T-helper 1 cell (primary cell): ENCODE measurements at regions not wholly inside any gene's neighbourhood (a gene's known extent, or its start where the extent isn't known, plus 50 kb on each side); places are given as distances from the start of the nearest gene placed in this dataset.

Experiments
- DNase-seq, 5 donors: peaks; one replicate each; pipeline ENCODE4 v3.0.0-alpha.2; 2012 to 2020

DNA sequence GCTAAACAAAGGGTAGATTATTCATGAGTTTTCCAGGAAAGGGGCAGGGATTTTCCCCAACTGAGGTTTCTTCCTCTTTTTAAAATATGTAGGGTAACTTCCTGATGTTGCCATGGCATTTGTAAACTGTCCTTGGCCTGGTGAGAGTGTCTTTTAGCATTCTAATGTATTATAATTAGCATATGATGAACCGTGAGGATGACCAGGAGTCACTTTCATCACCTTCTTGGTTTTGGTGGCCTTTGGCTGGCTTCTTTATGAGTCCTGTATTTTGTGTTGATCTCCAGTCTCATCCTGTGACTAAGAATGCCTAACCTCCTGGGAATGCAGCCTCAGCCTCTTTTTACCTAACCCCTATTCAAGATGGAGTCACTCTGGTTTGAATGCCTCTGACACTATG, 391.0 kb upstream of the LINC00305 start:
- DNase-seq = no peak

DNA sequence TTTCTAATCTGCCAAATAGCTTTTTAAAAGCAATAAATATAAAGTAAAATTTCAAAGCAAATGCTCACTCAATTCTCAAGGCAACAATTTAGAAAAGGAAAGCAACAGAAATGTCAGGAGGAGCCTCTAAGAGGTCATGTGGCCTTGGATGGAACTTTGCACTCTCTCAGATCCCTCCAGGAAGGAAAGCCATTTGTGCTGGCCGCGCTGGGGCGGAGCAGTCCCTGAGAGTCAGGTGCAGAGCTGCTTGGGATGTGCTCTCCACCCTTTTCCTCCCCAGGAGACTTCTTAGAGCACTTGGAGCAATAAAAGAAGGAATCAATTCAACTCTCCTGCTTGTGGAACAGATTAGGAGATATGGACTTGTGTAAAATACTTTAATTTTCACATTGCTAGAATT, 379.8 kb upstream of the LINC00305 start:
- no peak for DNase-seq

DNA sequence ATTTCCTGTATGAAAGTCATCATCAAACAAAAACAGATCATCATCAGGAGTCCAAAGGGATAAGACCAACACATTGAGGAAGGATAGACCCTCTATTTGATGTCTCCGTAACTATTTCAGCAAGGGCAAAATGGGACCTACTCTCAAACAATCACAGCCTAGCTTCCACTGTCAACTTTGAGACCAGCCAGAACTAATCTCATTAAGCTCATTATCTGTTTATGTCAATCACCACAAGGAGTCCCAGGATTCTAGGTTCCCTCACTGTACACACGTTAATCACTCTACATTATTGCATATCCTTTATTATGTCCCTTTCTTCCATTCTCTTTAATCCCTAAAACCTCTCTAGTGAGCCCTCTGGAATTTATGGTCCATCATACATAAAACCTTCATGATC, 370.3 kb upstream of the LINC00305 start:
- DNase-seq = no peak

DNA sequence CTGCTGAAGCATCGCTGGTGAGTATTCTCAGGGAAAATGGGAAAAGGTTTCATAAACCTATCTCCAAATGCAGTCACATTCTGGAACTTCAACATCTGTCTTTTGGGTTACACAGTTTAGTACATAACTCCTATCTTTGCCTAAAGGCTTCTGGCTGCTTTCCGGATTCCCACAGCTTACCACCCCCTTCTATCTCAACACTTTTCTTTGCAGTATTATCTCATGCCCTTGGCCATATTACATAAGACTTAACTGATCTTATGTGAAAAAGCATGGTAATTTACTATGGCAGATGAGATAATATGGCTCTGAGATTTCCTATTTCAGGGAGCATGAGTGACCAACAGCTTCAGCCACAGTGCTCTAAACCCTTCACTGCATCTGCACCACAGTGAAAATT, 369.3 kb upstream of the LINC00305 start:
- DNase-seq = no peak

DNA sequence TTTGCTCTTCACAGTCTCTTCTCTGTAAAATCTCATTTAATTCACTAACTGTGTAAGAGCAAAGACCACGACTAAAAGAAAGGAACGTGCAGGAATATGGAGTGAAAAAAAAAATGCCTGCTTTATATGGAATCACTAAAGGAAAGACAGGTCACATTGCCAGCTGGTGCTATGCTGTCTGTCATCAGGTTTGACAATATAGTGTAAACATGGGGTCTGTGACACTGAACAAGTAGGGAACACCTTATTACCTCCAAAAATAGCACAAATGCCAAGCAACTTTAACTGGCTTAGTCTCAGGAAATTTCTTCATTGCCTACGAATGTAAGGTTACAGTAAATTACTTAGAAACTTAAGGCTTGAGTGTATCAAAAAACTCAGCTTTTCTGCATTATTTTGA, 364.5 kb upstream of the LINC00305 start:
- DNase-seq = no peak

DNA sequence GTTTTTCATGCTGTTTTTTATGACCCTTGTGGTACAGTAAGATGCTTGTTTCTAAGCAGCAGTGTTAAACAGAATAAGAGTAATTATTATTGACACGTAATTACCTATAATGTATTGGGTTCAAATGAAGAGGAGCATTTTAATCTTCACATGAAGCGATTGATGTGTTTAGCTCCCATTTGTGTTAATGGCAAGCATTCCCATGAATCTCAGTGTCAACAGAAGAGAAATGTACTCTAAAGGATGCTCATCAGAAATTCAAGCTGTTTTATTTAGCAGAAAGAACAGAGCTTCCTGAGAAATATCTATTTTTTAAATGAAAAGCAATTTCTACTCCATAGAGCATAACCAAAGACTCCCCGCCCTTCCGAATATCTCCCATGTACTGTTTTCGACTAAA, 341.3 kb upstream of the LINC00305 start:
- DNase-seq = no peak

DNA sequence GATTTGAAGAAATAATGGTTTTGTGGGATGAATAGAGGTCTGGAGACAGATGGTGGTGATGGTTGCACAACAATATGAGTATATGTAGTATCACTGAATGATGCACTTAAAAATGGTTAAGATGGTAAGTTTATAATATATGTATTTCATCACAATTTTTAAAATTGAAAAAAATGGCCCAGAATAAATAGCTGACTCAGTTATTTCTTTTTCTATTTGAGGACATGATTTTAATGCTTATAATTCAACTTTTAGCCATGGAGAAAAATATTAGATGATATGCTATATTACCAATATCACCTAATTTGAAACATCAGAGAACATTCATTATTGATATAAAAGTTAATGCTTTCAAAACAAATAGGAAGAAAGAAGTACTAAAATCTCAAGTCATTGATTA, 339.8 kb upstream of the LINC00305 start:
- DNase-seq = no peak

DNA sequence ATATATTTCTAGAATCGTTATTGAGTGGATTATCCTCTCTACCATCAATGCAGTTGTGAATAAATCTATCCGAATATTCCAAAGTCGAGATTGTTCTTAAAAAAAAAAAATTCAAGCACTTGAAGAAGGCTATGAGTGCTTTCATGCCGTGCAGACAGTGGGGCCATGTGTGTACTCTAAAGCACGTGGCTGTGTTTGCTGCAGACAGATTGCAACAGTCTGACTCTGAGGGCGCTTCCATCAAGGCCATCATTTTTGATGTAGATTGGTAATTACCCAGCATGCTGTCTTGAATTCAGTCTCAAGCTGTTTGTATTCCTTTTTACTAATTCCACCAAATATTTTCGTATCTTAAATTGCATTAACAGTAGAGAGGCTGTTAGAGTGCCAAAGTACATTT, 325.9 kb upstream of the LINC00305 start:
- DNase-seq = no peak

DNA sequence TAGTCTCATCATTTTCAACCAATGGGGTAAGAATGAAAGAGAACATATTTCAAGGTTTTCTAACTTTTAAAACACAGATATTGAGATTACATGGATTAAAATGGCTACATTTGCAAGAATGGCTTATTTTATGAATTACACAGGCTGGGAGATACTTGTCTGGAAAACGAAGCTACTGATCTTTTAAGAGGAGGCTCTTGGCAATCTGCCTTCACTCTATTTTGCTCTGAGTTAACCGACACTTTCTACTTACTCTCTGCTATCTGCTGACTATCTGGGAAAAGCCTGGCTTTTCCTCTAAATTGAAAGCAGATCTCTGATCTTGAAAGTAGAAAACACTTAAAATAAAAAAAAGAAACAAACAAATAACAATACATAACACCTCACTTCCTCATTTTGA, 325.4 kb upstream of the LINC00305 start:
- DNase-seq = no peak

DNA sequence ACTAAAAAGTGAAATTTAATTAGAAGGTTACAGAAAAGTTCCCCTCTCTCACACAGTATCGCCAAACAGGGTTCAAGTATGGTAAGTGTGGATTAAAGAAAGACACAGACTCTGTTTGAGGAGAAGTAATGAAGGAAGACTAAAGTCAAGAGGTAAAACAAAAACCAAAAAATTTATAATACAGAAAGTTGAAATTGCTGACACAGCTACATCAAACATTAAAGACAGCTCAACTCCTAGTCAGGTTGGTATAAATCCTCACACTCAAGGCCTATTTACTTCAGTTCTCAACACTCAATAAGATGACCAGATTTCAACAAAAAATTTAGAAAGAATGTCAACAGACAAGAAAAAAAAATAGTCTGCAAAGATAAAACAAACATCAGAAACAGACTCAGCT, 300.5 kb upstream of the LINC00305 start:
- no peak for DNase-seq

DNA sequence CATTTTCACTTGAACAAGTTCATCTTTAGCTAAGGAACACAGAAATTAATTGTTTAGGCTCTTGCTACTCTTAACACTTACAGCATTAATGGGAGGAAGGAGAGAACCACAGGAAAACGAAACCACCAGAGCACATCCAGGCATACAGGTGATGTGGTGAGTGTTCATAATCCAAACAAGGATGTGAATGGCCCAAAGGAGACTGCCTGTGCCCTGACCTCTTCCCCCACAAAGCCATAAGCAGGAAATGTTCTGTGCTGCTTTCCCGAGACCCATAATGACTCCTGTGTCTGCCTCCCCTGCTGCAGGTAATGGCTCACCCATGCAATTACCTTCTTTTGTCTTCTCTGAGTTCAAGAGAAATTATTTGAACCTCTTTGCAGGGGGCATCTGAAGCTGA, 295.9 kb upstream of the LINC00305 start:
- DNase-seq = no peak

DNA sequence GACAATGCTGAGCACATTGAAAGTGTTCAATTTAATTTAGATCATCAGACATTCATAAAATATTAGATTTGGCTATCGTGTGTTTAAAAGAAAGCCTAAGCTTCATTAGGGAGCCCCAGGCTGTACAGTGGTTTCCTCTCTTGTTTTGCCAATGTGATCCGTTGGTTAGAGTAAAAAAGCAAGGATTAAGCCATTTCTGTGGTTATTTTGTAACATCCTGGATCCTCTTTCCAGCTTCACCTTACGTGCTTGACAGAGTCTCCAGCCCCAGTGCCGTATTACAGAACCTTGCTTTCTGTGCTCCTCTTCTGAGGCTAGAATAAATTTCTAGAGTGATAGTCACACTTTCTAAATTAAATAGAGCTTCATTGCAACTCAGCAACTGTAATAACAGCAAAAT, 289.3 kb upstream of the LINC00305 start:
- no peak for DNase-seq

DNA sequence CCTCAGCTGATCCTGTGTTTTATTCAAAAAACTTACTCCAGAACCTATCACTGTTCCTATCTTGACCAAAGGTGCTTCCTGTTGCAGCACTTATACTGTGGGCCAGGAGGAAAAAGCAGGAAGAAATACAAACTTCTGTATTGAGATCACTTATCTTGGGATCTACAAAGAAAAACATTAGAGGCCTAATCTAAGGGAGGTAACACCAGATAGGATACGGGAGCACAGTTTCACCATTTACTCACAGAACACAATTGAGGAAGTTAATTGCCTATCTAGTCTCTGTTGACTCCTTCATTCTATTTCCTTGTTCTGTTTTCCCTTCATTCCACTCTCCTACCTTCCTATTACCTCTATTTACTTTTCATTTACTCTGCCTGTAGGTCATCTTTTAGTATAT, 287.2 kb upstream of the LINC00305 start:
- DNase-seq = no peak

DNA sequence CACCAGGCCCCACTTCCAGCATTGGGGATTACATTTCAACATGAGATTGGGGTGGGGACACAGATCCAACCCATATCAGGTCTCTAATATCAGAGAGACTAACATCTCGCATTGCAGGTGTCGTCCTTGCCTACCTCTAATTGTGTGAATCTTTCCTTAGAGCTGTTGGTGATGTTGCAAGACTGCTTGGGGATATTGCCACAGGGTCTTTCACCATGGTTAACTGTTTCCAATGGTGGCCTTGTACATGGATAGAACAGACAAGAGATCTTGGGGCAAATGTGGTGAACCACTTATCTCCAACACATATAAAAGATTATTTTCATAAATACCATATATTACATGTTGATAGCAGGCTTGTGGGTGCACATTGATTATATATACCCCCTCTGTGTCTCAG, 270.3 kb upstream of the LINC00305 start:
- no peak for DNase-seq

DNA sequence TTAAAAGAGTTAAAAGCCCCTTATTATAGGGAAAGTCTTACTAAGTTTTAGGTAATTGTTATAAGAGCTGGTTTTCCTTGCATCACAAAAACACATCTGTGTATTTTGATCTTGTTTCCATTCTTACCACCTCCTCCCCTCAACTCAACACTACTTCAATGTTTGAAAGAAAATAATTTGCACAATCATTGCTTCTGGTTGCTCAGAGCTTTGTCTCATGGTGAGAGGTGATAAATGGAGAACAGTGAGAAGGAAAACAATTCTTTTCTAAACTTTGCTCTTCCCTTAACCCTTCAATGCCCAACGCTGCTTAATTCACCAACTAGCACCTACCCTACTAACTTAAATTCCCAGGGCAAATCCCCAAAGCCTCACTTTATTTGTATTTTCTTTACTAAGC, 268.1 kb upstream of the LINC00305 start:
- DNase-seq = no peak

DNA sequence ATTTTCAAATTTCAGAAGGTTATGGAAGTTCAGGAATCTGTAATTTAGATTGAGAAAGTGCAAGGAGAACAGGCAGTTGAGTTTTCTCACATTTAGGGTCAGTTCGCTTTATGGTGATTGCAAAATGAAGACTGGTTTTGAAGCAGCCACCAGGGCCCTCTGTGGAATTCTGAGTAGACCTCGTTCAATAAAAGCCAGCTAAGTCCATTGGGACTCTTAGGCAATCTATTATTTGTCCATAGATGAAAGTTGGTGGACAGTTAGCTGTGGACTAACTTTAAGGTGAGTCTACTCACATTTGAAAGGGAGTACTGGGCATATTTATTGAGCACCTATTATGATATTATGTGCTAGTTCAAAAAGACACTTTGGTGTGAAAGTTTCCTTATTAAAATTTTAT, 266.3 kb upstream of the LINC00305 start:
- DNase-seq = no peak

DNA sequence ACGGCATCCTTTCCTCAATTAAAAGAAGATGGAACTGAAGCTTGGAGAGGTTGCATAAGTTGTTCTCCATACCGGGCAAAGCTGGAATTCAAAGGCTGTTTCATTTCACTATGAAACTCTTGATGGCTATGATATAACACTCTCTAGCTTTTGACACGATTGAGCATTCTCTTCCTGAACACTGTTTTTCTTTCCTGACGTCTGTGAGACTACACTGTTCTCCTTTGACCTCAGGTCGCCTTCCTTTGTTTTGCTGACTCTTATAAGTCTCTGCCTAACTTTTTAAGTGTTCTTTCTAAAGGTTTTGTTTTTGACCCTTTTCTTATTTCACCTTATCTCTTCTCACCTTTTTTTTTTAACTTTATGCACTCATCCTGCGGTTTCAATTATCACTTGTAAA, 261.8 kb upstream of the LINC00305 start:
- no peak for DNase-seq

DNA sequence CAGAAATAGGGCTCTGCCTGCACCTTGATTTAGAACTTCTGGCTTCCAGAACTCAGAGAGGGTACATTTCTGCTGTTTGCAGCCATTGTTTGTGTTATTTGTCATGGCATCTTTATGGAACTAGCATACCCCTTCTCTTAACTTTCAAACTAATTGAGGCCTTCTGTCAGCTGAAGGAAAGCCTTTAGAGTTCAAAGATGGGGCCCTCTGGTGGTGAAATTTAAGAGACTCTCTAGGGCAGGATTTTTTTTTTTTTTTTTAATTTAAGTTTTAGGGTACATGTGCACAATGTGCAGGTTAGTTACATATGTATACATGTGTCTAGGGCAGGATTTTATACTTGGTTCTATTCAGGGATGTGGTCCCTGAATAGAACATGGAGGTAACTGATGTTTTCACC, 260.6 kb upstream of the LINC00305 start:
- DNase-seq = no peak

DNA sequence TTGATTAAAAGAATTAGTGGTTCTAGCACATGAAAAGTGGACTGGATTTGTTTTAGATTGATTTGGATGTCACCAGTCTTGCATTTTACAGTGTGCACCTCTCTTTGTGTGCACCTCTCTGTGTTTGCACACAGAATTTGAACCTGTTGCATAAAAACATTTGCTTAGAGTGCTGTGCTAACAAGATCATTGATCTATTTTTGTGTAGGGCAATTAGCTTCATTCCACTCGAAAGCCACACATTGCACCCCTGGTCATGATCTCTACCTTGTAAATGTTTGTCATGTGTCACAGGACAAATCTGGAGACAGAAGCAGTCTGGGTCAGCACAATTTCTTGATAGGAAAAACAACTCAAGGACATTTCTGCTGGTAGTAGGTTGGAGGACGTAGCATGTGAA, 258.7 kb upstream of the LINC00305 start:
- no peak for DNase-seq

DNA sequence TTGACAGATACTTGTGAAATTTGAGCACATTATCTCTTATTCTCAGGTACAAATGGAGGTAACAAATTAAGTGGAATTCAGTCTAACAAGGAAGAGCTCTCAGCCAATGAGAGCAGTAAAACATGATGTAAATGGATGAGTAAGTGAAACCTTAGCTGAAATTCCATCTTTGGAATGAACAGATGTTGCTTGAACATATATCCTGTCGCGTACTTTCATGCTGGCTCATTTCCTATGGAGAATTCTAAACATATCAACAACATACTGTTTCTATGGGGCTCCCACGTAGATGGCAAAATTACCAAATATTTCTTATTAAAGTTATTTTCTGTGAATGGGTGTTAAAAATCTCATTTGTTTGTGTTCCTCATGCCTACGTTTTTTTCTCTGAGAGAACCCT, 256.3 kb upstream of the LINC00305 start:
- no peak for DNase-seq

DNA sequence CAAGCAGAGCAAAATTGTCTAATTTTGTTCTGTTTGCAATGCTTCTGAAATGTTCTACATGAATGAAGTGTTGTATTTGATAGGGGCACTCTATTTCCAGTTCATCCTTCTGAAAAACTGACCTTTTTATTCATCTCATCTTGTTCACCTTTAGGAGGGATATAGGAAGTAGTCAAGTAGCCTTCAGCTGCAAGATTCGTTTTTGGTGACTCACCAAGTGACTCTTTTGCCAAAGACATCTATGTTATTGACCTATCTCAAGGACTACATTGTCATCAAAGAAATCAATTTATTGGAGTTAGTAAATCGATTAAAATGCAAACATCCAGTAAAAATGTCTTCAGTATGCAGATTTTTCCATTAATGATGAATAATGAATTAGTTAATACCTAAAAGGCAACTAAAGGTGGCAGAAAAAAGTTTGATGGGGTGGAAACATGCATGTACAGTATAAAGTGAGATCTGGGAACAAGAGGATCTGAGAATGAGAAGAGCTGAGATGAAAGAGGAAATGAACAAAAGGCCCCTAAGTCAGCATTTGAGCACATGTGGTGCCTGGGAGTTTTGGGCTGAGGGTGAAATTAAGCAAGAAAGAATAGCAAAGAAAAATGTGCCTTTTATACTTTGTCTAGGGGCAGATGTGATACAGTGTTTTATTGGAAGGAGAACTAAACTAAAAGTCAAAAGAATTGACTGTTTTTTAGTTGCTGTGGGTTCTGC, 255.1 kb upstream of the LINC00305 start:
- no peak for DNase-seq

DNA sequence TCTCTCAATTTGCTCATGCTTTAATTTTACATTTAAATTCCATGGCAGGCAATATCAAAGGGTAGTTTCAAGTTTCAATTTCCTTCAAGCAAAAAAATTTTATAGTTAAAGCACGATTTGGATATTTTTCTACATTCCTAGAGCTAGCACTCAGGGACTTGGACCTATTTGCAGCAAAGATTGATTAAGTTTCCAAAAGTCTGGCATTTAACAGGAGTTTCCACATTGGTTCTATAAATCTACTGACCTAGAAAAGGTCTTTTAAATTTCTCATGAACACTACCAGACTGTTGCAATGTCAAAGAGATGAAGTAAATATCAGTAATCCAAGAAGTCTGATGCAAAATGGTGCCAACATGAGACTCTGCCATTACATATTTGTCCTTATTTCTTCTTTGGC, 253.7 kb upstream of the LINC00305 start:
- no peak for DNase-seq

DNA sequence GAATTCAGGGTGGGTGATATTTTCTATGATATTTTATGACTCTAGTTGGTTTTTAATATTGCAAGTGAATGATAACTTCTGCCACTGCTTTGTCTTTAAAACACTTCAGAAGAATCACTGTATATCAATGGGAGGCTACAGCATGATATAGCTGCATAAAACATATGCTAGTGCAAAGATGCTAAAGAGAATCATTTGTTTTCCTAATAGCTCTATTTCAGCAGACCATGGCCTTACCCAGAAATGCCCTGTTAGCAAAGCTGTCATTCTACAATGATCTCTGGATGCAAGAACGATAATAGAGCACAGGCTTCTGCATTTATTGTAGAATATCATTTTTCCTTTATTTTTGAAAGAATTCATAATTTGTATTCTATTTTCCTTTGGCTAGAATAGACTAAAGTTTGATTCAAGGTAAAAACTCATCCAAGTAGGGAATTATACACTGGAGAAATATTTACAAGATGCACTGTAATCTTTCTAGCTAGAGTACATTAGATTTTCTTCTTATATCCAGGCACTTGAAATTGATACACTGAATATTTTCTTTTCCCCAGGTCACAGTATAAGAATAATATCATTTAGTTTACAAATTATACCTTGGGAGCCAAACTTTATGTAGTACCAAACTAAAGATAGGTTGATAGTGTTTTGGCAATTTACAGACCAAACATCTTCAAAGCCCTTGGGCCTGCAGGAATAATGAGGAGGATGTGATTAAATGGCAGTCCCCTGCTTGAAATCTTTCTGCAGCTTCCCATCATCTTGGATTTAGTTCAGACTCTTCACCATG, 252.6 kb upstream of the LINC00305 start:
- no peak for DNase-seq

DNA sequence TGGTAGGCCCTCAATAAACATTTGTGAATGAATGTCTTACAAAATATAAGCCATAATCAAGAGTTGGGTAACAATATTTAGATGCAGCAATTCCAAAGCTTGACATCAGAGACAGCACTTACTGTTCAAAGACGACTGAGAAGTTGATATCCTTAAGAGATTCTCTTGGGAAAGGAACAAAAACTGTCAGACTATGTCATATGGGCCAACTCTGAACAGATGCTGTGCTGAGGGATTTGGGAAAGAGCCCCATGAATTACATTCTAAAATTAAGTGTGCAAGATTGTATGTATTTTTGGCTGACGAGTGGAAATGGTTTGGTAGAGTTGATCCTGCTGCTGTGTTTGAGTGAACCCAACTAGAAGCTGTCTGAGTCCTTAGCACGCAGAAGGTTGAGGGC, 250.7 kb upstream of the LINC00305 start:
- no peak for DNase-seq

DNA sequence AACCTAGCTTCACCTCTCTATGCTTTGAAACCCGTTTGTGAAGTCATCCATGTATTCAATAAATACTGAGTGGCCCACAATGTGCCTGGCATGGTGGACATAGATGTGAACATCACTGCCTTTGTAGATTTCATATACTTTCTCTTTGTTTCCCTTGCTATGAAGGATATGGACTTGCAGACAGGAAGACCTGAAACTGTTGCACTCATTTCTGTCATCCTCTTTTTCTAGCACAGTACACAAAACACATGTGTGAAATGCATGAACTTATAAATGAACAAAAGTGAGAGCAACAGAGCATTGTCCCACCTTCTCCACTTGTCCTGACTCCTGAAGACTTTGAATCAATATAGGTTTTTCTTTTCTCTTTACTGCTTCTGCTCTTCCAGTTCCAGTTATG, 249.4 kb upstream of the LINC00305 start:
- no peak for DNase-seq
